ENCODE measurements at regions not wholly inside any gene's neighbourhood (a gene's known extent, or its start where the extent isn't known, plus 50 kb on each side); places are given as distances from the start of the nearest gene placed in this dataset.
"Not testable (repeated sequence)": the region's sequence is repeated elsewhere in the genome, so short reads cannot be mapped to it uniquely, and the experiment has no call there.

GRCh38 chr14:21796916-21797315 is 123.3 kb upstream of the OR4E1 start:
- H3K9me3 ChIP-seq (ENCODE audit: control insufficient read depth, insufficient read depth, low read length): no peaks in the 10 kb centered on the region
- H3K27ac ChIP-seq (ENCODE audit: low read depth, low read length): no peak overlapping the region
- ChIA-PET POLR2A (no interaction called here), CTCF (no interaction called here)
- no peak overlapping the region for H3K4me3 ChIP-seq (ENCODE audit: low read depth, low read length)
- TF ChIP-seq CTCF (IDR thresholded peaks at IDR 0.05; ENCODE audit: low read depth, low read length): no peak
- no peaks in the 10 kb centered on the region for H3K27me3 ChIP-seq (ENCODE audit: control insufficient read depth, insufficient read depth, low read length)
- no peak for DNase-seq (ENCODE audit: low read depth, low spot score)

- no peak overlapping the region for H3K4me3 ChIP-seq (ENCODE audit: low read depth, low read length)
- ChIA-PET POLR2A (no interaction called here), CTCF (no interaction called here)
- TF ChIP-seq CTCF (IDR thresholded peaks at IDR 0.05; ENCODE audit: low read depth, low read length): no peak
- DNase-seq (ENCODE audit: low read depth, low spot score): no peak
- no peaks in the 10 kb centered on the region for H3K27me3 ChIP-seq (ENCODE audit: control insufficient read depth, insufficient read depth, low read length)
- no peak overlapping the region for H3K27ac ChIP-seq (ENCODE audit: low read depth, low read length)
- no peaks in the 10 kb centered on the region for H3K9me3 ChIP-seq (ENCODE audit: control insufficient read depth, insufficient read depth, low read length)
Observed at GRCh38 chr14:21795456-21795855, 121.8 kb upstream of the OR4E1 start.

- Histone ChIP-seq H3K9me3 (ENCODE audit: control insufficient read depth, insufficient read depth, low read length) (no peaks in the 10 kb centered on the region; the same call in 1 of the 2 replicates), H3K27ac (ENCODE audit: low read depth, low read length) (no peak overlapping the region), H3K27me3 (ENCODE audit: control insufficient read depth, insufficient read depth, low read length) (no peaks in the 10 kb centered on the region), H3K4me3 (ENCODE audit: low read depth, low read length) (no peak overlapping the region)
- DNase-seq (ENCODE audit: low read depth, low spot score): no peak
- TF ChIP-seq CTCF (IDR thresholded peaks at IDR 0.05; ENCODE audit: low read depth, low read length): no peak
- POLR2A ChIA-PET: no interaction called here
- CTCF ChIA-PET: no interaction called here
Observed at GRCh38 chr14:21791749-21792148, 118.1 kb upstream of the OR4E1 start.

GRCh38 chr14:21788687-21789086 is 115.1 kb upstream of the OR4E1 start:
- POLR2A ChIA-PET; CTCF ChIA-PET; H3K9me3 ChIP-seq (ENCODE audit: control insufficient read depth, insufficient read depth, low read length); H3K4me3 ChIP-seq (ENCODE audit: low read depth, low read length); H3K27ac ChIP-seq (ENCODE audit: low read depth, low read length); H3K27me3 ChIP-seq (ENCODE audit: control insufficient read depth, insufficient read depth, low read length); DNase-seq (ENCODE audit: low read depth, low spot score): not testable (repeated sequence)

GRCh38 chr14:21787242-21787641 is 113.6 kb upstream of the OR4E1 start:
- H3K27me3 ChIP-seq (ENCODE audit: control insufficient read depth, insufficient read depth, low read length); H3K4me3 ChIP-seq (ENCODE audit: low read depth, low read length); H3K27ac ChIP-seq (ENCODE audit: low read depth, low read length); POLR2A ChIA-PET; CTCF ChIA-PET; H3K9me3 ChIP-seq (ENCODE audit: control insufficient read depth, insufficient read depth, low read length); DNase-seq (ENCODE audit: low read depth, low spot score): not testable (repeated sequence)

GRCh38 chr14:21781543-21781942 is 107.9 kb upstream of the OR4E1 start:
- CTCF ChIA-PET: no interaction called here
- DNase-seq (ENCODE audit: low read depth, low spot score): no peak
- Histone ChIP-seq H3K27ac (ENCODE audit: low read depth, low read length) (no peak overlapping the region), H3K9me3 (ENCODE audit: control insufficient read depth, insufficient read depth, low read length) (peaks cover 19% of the 10 kb centered on the region), H3K27me3 (ENCODE audit: control insufficient read depth, insufficient read depth, low read length) (no peaks in the 10 kb centered on the region), H3K4me3 (ENCODE audit: low read depth, low read length) (no peak overlapping the region)
- TF ChIP-seq CTCF (IDR thresholded peaks at IDR 0.05; ENCODE audit: low read depth, low read length): no peak
- POLR2A ChIA-PET: no interaction called here
